ENCODE measurements at regions not wholly inside any gene's neighbourhood (a gene's known extent, or its start where the extent isn't known, plus 50 kb on each side); places are given as distances from the start of the nearest gene placed in this dataset.
"Not testable (repeated sequence)": the region's sequence is repeated elsewhere in the genome, so short reads cannot be mapped to it uniquely, and the experiment has no call there.

DNA sequence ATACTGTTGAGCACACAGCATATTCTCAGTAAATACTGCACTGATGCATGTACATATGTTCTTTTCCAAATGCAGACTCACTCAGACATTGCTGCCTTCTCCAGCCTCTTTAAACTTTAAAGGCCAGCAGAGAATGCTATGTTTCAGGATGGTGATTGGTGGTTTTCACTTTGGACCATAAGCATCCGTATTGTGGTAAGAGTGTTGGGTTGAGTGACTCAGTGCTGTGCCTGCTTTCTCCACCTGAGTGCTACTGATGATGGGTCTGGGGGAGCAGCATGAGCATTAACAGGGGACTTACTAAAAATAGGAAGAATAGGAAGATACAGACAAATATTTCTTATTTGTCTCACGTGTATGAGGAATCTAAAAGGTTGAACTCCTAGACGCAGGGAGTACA lies 56.3 kb upstream of the ZNF92 start:
- DNase-seq (ENCODE audit: low read depth), result no peak

DNA sequence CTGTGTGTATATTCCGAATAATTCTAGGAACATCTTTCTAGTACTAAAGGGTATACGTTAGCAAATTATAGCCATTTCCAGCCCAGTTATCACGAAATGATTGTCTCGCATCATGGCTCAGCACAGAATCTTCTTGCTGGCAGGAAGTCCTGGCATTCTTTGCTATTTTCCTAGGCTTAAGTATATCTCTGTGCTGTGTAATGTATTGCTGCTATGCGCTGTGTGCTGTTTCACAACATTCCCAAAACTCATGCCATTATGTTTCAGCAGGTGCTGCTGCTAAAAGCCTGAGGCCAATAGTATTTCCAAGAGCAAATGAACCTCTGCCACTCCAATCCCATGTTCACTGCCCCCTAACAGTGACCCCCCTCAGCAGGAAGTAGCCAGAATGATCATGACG lies 62.9 kb upstream of the ZNF92 start:
- no peak for DNase-seq (ENCODE audit: low read depth)

DNA sequence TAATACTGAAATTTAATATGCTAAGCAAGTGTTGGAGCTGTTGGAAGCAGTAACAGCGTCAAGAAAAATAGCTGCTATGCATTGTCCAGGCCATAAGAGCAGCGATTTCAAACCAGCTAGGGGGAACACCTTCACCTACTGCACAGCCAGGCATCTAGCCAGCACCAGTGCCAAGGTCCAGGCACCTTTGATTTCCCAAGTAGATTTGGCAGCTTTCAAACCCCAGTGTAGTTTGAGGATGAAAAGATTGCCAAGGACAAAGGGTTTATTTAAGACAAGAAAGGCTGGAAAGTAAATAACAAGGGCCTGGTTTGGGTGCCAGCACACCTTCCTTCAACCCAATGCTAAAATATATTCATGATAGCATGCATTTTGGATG lies 65.4 kb upstream of the ZNF92 start:
- no peak for DNase-seq (ENCODE audit: low read depth)

DNA sequence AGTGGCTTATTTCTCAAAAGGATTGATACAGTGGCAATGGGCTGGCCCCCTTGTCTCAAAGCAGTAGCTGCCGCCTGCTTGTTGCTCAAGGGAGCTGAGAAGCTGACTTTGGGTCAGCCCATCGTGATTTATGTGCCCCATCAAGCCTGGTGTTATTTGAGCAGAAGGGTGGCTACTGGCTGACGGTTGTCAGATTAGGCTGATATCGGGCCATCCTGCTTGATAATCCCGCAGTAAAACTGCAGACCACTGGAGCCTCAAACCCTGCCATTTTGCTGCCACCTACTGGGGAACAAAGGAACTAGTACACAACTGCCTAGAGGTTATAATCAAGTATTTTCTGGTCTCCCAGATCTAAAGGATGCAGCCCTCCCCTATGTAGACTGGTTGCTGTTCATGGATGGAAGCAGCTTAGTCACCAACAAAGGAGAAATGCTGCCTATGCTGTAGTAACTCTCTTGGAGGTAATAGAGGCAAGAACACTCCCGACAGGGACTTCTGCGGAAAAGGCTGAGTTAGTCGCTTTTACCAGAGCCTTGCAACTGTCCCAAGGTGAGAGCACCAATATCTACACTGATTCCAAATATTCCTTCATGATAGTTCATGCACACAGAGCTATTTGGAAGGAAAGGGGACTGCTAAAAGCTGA lies 65.9 kb upstream of the ZNF92 start:
- peak; percentile 51 for DNase-seq (ENCODE audit: low read depth)

DNA sequence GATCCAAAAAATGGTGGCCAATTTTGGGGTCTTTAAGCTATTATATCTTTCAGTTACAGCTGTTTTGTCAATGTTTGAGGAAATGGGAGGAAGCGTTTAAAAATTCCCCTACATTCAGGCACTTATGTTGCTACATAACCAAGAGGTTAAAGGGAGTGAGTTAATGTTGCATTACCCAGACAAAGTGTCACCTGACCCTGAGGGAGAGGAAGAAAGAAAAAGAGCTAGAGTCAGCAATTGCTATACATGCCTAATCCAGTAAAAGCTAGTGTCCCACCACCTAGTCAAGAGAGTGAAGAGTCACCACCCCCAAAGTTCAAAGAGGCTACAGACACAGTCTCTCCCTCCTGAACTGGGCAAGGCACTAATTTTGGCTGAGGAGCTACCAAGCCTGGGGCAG lies 69.5 kb upstream of the ZNF92 start:
- peak; percentile 50 for DNase-seq (ENCODE audit: low read depth)

DNA sequence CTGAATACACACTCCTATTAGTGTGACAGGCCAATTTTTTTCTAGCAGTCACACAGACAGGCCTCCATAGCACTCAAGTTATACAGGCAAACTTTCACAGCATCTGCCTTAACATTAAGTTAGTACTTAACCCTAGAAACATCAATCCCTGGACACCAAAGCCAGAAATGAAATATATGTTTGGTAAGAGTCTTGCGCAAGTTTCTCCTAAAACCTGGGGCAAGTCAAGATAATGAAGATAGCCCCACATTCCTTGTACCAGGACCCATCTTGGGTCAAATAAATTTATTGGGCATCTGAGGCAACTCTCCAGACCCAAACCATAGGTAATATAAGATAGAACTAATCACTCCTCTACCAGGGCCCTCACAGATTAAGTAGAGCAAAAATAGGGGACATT lies 70.8 kb upstream of the ZNF92 start:
- no peak for DNase-seq (ENCODE audit: low read depth)

DNA sequence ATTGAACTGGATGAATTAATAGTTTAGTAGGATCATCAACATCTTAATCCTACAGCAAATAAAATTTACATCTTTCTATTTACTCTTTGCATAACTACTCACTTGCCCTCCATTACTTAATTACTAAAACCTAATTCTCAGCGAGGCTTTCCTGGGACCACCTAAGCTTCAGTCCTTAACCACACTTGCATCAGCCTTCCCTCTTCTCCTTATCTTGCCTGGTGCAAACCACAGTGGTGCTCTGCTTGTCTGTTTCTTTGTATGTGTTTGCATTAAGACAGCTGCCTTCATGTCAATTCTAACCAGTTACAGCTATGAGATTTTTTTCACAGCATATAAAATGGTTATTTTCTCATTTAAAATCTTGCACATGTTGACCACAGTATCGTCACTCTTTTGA lies 72.6 kb upstream of the ZNF92 start:
- DNase-seq (ENCODE audit: low read depth), result no peak

DNA sequence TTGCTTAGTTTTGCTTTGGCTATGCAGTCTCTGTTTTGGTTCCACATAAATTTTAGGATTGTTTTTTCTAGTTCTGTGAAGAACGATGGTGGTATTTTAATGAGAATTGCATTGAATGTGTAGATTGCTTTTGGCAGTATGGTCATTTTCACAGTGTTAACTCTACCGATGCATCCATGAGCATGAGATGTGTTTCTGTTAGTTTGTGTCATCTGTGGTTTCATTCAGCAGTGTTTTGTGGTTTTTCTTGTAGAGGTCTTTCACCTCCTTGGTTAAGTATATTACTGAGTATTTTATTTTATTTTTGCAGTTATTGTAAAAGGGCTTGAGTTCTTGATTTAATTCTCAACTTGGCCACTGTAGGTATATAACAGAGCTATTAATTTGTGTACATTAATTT lies 78.2 kb upstream of the ZNF92 start:
- DNase-seq (ENCODE audit: low read depth), result no peak

DNA sequence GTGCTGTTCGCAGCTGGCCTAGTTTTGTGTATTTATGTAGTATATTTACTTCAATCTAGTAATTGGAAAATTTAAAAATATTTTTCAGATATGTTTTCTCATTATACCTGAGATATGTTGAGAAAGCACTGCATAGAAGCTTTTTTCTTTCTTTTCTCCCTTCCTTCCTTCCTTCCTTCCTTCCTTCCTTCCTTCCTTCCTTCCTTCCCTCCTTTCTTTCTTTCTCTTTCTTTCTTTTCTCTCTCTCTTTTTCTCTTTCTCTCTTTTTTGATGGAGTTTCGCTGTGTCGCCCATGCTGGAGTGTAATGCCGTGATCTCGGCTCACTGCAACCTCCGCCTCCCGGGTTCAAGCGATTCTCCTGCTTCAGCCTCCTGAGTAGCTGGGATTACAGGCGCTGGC lies 83.3 kb upstream of the ZNF92 start:
- not testable (repeated sequence) for DNase-seq (ENCODE audit: low read depth)

DNA sequence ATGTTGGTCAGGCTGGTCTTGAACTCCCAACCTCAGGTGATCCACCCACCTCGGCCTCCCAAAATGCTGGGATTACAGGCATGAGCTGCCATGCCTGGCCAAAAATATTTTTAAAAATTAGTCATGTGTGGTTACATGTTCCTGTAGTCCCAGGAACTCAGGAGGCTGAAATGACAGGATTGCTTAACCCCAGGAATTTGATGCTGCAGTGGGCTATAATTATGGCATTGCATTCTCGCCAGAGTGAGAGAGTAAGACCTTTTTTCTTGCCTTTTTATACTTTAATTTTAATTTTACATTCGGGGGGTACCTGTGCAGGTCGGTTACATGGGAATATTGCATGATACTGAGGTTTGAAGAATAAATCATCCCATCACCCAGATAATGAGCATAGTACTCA lies 86.6 kb upstream of the ZNF92 start:
- peak; percentile 16 for DNase-seq (ENCODE audit: low read depth)

DNA sequence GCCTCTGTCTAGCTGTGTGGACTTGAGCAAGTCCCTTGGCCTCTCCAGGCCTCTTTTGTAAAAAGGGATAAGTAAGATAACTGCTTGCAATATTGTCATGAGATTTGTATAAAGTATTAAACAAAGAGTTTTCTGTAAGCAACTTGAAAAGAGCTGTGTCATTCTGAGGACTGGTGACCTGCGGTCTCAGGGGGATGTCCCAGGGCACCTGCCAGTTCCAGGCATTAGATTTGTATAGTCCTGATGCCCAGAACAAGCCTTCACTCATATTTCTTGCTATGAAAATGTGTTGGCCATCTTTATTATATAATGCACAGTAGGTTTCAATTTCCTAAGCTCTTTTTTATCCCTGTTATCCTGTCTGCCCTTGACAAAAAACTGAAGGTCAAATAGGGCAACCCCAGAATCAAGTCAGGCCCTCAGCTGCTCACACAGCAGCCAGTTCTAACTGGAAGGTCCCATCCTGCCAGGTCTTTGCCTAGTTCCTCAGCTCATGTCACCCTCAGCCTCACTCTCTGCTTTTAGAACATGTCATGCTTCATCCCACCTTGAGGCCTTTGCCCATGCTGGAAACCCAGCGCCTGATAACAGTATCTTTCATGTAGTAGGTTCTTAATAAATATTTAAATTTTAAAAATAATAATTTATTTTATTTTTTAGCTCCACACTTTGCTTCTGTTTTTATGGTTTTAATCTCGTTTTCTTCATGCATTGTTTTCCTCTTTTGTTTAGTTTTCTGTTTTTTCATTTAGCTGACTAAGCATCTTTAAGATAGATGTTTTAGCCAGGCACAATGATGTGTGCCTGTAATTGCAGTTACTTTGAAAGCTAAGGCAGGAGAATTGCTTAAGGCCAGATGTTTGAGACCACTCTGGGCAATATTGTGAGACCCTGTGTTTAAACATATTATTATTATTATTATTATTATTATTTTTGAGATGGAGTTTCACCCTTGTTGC lies 87.5 kb upstream of the ZNF92 start:
- DNase-seq (ENCODE audit: low read depth), result no peak

DNA sequence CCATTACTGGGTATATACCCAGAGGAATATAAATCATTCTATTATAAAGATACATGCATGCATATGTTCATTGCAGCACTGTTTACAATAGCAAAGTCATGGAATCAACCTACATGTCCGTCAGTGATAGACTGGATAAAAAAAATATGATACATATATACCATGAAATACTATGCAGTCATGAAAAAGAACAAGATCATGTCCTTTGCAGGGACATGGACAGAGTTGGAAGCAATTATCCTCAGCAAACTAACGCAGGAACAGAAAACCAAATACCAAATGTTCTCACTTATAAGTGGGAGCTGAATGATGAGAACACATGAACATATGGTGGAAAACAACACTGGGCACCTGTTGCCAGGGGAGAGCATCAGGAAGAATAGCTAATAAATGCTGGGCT lies 88.4 kb upstream of the ZNF92 start:
- not testable (repeated sequence) for DNase-seq (ENCODE audit: low read depth)

DNA sequence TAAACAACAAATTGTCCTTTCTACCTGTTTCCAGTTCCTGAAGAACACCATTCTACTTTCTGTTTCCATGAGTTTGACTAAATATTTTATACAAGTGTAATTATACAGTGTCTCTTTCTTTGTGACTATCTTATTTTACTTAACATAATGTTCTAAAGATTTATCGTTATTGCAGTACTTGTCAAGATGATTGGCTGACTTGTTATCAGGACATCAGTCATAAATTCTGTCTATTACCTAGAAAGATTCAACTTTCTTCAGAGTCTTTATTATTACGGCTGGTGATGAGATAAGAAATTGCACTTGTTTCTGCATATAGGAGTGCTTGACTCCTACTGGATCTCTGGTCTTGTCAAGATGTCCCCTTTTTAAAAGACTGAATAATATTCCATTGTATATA lies 93.9 kb upstream of the ZNF92 start:
- no peak for DNase-seq (ENCODE audit: low read depth)

DNA sequence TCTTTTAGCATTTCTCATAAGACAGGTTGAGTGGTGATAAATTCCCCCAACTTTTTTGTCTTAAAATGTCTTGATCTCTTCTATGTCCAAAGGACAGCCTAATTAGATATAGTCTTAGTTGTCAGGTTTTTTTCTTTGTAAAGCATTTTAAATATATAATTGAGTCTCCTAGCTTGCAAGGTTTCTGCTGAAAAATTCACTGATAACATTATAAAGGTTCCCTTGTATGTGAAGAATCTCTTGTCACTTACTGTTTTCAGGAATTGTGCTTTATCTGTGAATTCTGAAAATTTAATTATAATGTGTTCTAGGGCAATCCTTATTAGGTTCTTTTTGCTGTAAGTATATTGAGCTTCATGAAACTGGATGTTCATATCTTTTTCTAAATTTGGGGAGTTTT lies 96.8 kb upstream of the ZNF92 start:
- no peak for DNase-seq (ENCODE audit: low read depth)

DNA sequence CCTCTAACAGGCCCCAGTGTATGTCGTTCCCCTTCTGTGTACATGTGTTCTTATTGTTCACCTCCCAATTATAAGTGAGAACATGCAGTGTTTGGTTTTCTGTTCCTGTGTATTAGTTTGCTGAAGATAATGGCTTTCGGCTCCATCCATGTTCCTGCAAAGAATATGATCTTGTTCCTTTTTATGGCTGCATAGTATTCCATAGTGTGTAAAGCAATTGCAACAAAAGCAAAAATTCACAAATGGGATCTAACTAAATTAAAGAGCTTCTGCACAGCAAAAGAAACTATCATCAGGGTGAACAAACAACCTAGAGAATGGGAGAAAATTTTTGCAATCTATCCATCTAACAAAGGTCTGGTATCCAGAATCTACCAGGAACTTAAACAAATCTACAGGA lies 102.2 kb upstream of the ZNF92 start:
- DNase-seq (ENCODE audit: low read depth), result not testable (repeated sequence)

DNA sequence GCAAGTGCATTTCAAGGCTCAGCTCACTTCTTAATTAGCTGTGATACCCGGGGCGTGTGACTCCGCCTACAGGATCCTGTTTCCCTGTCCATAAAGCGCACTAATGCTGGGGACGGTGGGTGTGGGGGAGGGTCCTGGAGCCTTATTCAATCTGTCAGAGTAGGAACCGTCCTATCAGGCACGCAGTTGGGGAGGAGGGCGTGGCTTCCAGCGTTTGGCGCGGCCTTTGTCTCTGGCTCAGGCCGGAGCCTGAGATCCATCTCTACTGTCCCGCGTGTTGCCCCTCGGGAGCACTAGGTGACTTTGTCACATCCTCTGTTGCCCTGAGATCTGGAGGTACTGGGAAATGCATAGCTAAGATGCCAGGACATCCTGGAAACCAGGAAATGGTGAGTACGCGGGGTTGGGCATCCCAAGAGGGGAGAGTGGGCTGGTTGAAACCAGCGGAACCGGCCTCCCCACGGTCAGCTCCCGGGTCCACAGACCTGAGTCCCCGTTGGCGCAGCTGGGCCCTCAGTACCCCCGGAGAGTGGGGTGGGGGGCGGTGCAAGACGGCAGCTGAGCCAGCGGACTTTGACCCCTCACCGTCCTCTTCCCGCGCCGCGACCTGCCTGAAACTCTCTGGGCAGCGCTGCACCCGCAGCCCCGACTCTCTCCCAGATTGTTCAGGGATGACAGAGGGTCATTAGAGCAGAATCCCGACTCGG lies 104.4 kb upstream of the ZNF92 start:
- DNase-seq (ENCODE audit: low read depth), result peak; percentile 65

DNA sequence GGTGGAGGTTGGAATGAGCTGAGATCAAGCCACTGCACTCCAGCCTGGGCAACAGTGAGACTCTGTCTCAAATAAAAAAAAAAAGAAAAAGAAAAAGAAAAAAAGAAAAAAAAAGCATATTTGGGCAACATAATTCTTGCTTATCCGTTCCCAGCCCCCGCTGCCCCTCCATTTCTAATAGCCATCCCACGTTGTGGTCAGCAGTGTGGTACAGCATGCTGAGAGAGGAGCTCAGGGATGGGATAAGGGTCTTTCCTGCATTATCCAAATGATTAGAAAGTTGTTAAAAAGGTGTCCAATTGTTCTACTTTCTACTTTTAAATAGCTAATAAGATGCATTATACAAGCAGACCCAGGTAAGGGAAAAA lies 104.9 kb upstream of the ZNF92 start:
- DNase-seq (ENCODE audit: low read depth), result no peak

DNA sequence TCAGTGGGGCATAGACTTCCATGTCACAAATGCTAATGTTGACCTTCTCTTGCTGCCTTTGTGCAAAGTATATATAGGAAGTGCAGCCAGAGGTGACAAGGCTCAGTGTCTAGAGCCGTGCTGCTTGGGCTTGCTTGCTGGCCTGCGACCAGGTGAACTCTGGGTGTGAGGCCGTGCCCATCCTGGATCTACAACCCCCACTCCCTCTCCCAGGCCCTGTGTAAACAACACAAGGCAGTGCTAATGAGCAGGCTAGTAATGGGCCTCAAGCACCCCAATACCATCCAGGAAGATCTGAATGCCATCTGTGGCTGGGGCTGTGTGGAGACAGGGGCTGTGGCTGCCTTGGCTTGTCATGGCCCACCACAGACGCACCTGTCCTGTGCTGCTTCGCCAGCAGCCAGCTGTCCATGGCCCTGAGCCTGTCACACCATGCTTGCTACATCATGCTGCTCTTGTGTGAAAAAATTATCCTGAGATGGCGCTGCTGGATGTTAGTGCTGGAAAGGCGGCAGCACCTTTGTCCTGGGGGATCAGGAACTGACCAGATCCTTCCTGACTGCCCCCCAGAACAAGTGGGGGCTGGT lies 107.6 kb upstream of the ZNF92 start:
- DNase-seq (ENCODE audit: low read depth), result no peak

DNA sequence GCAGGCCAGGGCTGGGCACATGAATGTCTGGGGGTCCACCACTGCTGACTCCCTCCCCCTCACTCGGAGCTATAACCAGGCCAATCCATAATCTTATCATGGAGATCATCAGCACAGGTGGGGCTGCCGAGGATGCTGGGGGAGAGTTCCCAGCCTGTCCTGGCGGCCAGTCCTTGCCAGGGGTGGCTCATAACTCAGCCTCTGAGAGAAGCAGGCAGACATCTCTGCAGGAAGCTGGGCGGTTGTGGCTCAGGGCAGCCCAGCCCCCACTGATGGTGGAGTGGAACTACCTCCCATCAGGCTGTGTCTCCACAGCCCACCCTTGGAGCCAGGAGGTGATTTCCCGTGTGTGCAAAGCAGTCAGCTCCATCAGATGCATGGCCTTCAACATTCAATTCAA lies 109.4 kb upstream of the ZNF92 start:
- no peak for DNase-seq (ENCODE audit: low read depth)

DNA sequence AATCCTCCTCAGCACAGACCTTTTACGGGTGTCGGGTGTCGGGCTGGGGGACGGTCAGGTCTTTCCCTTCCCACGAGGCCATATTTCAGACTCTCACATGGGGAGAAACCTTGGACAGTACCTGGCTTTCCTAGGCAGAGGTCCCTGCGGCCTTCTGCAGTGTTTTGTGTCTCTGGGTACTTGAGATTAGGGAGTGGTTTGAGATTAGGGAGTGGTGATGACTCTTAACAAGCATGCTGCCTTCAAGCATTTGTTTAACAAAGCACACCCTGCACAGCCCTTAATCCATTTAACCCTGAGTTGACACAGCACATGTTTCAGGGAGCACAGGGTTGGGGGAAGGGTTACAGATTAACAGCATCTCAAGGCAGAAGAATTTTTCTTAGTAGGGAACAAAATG lies 113.0 kb upstream of the ZNF92 start:
- DNase-seq (ENCODE audit: low read depth), result not testable (repeated sequence)

DNA sequence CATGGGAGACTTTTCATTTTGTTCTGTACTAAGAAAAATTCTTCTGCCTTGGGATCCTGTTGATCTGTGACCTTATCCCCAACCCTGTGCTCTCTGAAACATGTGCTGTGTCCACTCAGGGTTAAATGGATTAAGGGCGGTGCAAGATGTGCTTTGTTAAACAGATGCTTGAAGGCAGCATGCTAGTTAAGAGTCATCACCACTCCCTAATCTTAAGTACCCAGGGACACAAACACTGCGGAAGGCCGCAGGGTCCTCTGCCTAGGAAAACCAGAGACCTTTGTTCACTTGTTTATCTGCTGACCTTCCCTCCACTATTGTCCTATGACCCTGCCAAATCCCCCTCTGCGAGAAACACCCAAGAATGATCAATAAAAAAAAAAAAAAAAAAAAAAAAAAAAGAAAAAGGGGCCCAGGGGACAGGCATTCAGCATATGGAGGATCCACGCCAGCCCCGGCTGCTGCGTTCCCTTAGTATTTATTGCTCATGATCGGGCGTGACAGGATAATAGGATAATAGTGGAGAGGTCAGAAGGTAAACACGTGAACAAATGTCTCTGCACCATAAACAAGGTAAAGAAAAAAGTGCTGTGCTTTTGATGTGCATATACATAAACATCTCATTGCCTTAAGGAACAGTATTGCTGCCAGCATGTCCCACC lies 113.7 kb upstream of the ZNF92 start:
- not testable (repeated sequence) for DNase-seq (ENCODE audit: low read depth)

DNA sequence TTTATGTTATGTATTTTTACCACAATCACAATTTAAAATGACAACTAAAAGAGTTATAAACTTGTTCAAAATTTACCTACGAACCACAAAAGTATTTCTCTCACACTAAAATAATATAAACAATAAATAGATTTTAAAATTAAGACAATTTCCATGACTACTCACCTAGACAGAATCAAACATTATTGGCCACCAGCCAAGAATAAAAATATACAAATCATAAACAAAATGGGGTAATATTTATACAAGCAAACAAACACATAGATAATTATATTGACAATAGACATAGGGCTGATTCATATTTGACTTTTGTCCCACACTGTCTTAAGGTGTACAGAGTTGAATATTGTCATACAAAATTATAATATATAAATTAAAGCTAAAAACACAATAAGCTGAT lies 119.6 kb upstream of the ZNF92 start:
- no peak for DNase-seq (ENCODE audit: low read depth)

Measured in renal cortical epithelial cell (primary cell).